Right atrium auricular region (tissue), 2 donors: ENCODE measurements at regions not wholly inside any gene's neighbourhood (a gene's known extent, or its start where the extent isn't known, plus 50 kb on each side); places are given as distances from the start of the nearest gene placed in this dataset.

Source experiments
- DNase-seq: peaks from one replicate; pipeline ENCODE4 v3.0.0-alpha.2; 2019; ENCODE audit warnings: low spot score
- H3K27ac ChIP-seq, 2 donors: fragments of 200-600 bp; sonication (generic); 1 replicate in 1 of 2; 2 replicates in 1 of 2; pipeline ENCODE4 v1.5.1; 2016 to 2019
- H3K27me3 ChIP-seq, 2 donors: fragments of 200-600 bp; sonication (generic); one replicate each; pipeline versions ENCODE4 v1.5.1 to v1.6.0; 2017 to 2019
- H3K36me3 ChIP-seq: fragments of 200-600 bp; sonication (generic); one replicate; pipeline ENCODE4 v1.5.1; 2016
- H3K4me1 ChIP-seq, 2 donors: fragments of 200-600 bp; sonication (generic); one replicate each; pipeline versions ENCODE4 v1.5.1 to v1.6.0; 2017 to 2019
- H3K4me3 ChIP-seq, 2 donors: fragments of 200-600 bp; sonication (generic); 1 replicate in 1 of 2; 2 replicates in 1 of 2; pipeline ENCODE4 v1.5.1; 2017 to 2019; ENCODE audit warnings: mild to moderate bottlenecking in 1 of 2, moderate library complexity in 1 of 2
- H3K9me3 ChIP-seq, 2 donors: fragments of 200-600 bp; sonication (generic); one replicate each; pipeline ENCODE4 v1.5.1; 2019
- TF ChIP-seq, protein P1 (sequence below), 2 donors: fragments of 200-600 bp; sonication (generic); IDR thresholded peaks; one replicate each; pipeline ENCODE4 v1.5.1; 2019; ENCODE audit warnings: antibody characterized with exemption in 2 of 2

DNA sequence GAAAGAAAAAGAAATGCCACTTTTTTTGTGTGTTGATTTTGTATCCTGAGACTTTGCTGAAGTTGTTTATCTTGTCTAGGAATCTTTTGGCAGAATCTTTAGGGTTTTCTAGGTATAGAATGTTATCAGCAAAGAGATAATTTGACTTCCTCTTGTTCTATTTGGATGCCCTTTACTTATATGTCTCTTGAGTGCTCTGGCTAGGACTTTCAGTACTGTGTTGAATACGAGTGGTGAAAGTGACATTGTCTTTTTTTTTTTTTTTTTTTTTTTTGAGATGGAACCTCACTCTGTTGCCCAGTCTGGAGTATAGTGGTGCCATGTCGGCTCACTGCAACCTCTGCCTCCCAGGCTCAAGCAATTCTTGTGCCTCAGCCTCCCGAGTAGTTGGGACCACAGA lies 64.7 kb upstream of the NPHP3 start:
- peaks cover 0 to 62% of the 10 kb centered on the region in 2 donors for H3K4me1 ChIP-seq
- no peak for DNase-seq
- H3K9me3 ChIP-seq = no peaks in the 10 kb centered on the region
- H3K27me3 ChIP-seq = no peaks in the 10 kb centered on the region
- no peaks in the 10 kb centered on the region for H3K36me3 ChIP-seq
- no peak overlapping the region for H3K4me3 ChIP-seq
- H3K27ac ChIP-seq = peak overlapping the region; percentile 56 to 71
- TF ChIP-seq, protein P1, sequence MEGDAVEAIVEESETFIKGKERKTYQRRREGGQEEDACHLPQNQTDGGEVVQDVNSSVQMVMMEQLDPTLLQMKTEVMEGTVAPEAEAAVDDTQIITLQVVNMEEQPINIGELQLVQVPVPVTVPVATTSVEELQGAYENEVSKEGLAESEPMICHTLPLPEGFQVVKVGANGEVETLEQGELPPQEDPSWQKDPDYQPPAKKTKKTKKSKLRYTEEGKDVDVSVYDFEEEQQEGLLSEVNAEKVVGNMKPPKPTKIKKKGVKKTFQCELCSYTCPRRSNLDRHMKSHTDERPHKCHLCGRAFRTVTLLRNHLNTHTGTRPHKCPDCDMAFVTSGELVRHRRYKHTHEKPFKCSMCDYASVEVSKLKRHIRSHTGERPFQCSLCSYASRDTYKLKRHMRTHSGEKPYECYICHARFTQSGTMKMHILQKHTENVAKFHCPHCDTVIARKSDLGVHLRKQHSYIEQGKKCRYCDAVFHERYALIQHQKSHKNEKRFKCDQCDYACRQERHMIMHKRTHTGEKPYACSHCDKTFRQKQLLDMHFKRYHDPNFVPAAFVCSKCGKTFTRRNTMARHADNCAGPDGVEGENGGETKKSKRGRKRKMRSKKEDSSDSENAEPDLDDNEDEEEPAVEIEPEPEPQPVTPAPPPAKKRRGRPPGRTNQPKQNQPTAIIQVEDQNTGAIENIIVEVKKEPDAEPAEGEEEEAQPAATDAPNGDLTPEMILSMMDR (IDR thresholded peaks at IDR 0.05) = no peak

DNA sequence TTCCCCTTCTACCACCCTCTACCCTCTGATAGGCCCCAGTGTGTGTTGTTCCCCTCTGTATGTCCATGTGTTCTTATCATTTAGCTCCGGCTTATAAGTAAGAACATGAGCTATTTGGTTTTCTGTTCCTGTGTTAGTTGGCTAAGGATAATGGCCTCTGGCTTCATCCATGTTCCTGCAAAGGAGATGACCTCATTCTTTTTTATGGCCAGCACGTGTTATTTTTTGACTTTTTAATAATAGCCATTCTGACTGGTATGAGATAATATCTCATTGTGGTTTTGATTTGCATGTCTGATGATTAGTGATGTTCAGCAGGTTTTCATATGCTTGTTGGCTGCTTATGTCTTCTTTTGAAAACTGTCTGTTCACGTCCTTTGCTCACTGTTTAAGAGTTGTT lies 63.1 kb upstream of the NPHP3 start:
- DNase-seq = no peak
- Histone ChIP-seq H3K4me1 (peaks cover 0 to 62% of the 10 kb centered on the region in 2 donors), H3K27ac (peak overlapping the region; percentile 1 to 37), H3K9me3 (no peaks in the 10 kb centered on the region), H3K4me3 (no peak overlapping the region), H3K27me3 (no peaks in the 10 kb centered on the region), H3K36me3 (no peaks in the 10 kb centered on the region)
- TF ChIP-seq, protein P1 (IDR thresholded peaks at IDR 0.05) = no peak

DNA sequence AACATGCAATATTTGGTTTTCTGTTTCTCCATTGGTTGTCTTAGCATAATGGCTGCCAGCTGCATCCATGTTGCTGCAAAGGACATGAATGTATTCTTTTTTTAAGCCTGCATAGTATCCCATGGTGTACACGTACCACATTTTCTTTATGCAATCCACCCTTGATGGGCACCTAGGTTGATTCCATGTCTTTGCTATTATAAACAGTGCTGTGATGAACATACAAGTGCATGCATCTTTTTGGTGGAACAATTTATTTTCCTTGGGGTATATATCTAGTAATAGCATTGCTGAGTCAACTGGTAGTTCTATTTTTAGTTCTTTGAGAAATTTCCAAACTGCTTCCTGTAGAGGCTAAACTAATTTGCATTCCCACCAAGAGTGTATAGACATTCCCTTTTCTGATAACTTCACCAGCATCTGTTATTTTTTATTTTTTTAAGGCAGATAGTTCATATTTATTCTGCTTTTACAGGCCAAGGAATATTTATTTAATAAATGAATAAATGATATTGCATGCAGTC lies 62.4 kb upstream of the NPHP3 start:
- Histone ChIP-seq H3K4me1 (peaks cover 0 to 55% of the 10 kb centered on the region in 2 donors), H3K27me3 (no peaks in the 10 kb centered on the region), H3K9me3 (no peaks in the 10 kb centered on the region), H3K4me3 (no peak overlapping the region), H3K36me3 (no peaks in the 10 kb centered on the region), H3K27ac (no peak overlapping the region)
- no peak for DNase-seq
- TF ChIP-seq, protein P1 (IDR thresholded peaks at IDR 0.05) = no peak

DNA sequence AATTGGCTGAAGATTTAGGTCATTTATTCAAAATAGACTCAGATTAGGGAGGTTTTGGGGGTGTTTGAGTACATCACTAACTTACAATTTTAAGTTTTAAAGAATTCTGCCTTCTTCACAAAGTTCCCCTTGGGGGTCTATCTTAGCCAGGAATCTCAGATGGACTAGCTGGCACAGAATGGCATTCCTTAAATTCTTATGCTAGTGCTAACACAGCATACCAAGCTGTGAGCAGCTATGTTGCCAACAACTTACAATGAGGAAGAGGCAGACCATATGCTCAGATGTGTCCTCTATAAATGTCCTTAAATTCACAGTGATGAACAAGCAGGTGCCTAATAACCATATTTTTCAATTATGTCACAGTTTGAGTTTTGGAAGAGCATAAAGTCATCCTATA lies 60.9 kb upstream of the NPHP3 start:
- Histone ChIP-seq H3K9me3 (no peaks in the 10 kb centered on the region), H3K36me3 (no peaks in the 10 kb centered on the region), H3K4me1 (peaks cover 0 to 41% of the 10 kb centered on the region in 2 donors), H3K4me3 (no peak overlapping the region), H3K27me3 (no peaks in the 10 kb centered on the region), H3K27ac (no peak overlapping the region)
- TF ChIP-seq, protein P1 (IDR thresholded peaks at IDR 0.05) = no peak
- no peak for DNase-seq

DNA sequence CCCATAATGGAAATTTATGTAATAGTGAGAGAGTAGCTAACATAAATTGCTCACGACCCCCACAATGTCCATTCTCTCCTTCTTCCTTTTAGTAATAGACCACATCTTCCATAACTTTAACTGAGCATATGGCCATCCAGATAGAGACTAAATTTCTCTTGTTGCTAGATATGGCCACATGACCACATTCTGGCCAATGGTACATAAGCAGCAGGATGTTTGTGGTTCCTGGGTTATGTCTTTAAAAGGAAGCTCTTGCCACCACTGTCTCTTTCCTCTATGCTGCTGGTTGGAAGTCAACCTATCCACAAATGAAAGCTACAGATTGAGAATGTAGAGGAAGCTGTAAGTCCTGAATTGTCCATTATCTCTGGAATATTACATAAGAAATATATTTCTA lies 59.7 kb upstream of the NPHP3 start:
- TF ChIP-seq, protein P1 (IDR thresholded peaks at IDR 0.05) = no peak
- Histone ChIP-seq H3K4me3 (no peak overlapping the region), H3K36me3 (no peaks in the 10 kb centered on the region), H3K4me1 (peaks cover 0 to 29% of the 10 kb centered on the region in 2 donors), H3K9me3 (no peaks in the 10 kb centered on the region), H3K27ac (no peak overlapping the region), H3K27me3 (no peaks in the 10 kb centered on the region)
- DNase-seq = no peak

DNA sequence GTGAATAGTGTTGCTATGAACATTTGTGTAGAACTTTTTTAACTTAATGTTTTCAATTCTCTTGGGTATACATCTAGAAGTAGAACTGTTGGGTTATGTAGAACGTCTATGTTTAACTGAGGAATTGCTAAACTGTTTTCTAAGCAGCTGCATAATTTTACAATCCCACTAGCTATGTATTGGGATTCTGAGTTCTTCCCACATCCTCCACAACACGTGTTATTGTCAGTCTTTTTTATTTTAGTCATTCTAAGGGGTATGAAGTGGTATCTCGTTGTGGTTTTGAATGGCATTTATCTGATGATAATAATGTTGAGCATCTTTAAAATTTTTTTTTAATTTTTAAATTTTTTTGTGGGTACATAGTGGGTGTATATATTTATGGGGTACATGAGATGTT lies 55.0 kb upstream of the NPHP3 start:
- Histone ChIP-seq H3K9me3 (no peaks in the 10 kb centered on the region), H3K36me3 (no peaks in the 10 kb centered on the region), H3K27ac (no peak overlapping the region), H3K4me3 (no peak overlapping the region), H3K4me1 (no peaks in the 10 kb centered on the region), H3K27me3 (no peaks in the 10 kb centered on the region)
- TF ChIP-seq, protein P1 (IDR thresholded peaks at IDR 0.05) = no peak
- no peak for DNase-seq
